Cardiac muscle cell (in vitro differentiated cells and primary cell): ENCODE measurements at regions not wholly inside any gene's neighbourhood (a gene's known extent, or its start where the extent isn't known, plus 50 kb on each side); places are given as distances from the start of the nearest gene placed in this dataset.

Source experiments
- DNase-seq, 2 donors: peaks; one replicate each; pipeline versions ENCODE4 v3.0.0 to v3.0.0-alpha.2; 2010 to 2017; ENCODE audit warnings: low read depth in 1 of 2, low spot score in 1 of 2
- H3K27ac ChIP-seq: fragments of 200-600 bp; sonication (generic); 2 replicates; pipeline ENCODE4 v1.5.1; 2016
- H3K27me3 ChIP-seq: fragments of 200-600 bp; sonication (generic); 2 replicates; pipeline ENCODE4 v1.6.0; 2016; ENCODE audit warnings: control low read depth
- H3K36me3 ChIP-seq: fragments of 200-600 bp; sonication (generic); 2 replicates; pipeline ENCODE4 v1.5.1; 2016; ENCODE audit warnings: control low read depth
- H3K4me1 ChIP-seq: fragments of 200-600 bp; sonication (generic); 2 replicates; pipeline ENCODE4 v1.8.1; 2017; ENCODE audit warnings: low read depth, mild to moderate bottlenecking, mixed run types
- H3K4me3 ChIP-seq: fragments of 200-600 bp; sonication (generic); 2 replicates; pipeline ENCODE4 v1.5.1; 2016; ENCODE audit warnings: mild to moderate bottlenecking
- H3K9me3 ChIP-seq: fragments of 200-600 bp; sonication (generic); 2 replicates; pipeline ENCODE4 v1.5.1; 2017; ENCODE audit warnings: low read depth, mild to moderate bottlenecking, control low read depth
- CTCF ChIP-seq: IDR thresholded peaks from 2 replicates; pipeline ENCODE4 v1.5.1; 2012; ENCODE audit warnings: low read depth, mild to moderate bottlenecking, low read length

- TF ChIP-seq CTCF: no peak
- Histone ChIP-seq H3K4me3 (no peak overlapping the region), H3K27me3 (no peaks in the 10 kb centered on the region), H3K4me1 (no peaks in the 10 kb centered on the region), H3K36me3 (no peaks in the 10 kb centered on the region), H3K27ac (no peak overlapping the region), H3K9me3 (no peaks in the 10 kb centered on the region)
- DNase-seq: no peak
These were observed 1072.3 kb upstream of the DIAPH2 start for GRCh38 chrX:95612350-95612749.

GRCh38 chrX:95622200-95622599 lies 1062.4 kb upstream of the DIAPH2 start:
- Histone ChIP-seq H3K27me3 (no peaks in the 10 kb centered on the region), H3K9me3 (no peaks in the 10 kb centered on the region), H3K36me3 (no peaks in the 10 kb centered on the region), H3K4me3 (no peak overlapping the region), H3K4me1 (no peaks in the 10 kb centered on the region), H3K27ac (no peak overlapping the region)
- TF ChIP-seq CTCF: no peak
- DNase-seq: no peak

GRCh38 chrX:95626748-95627147 lies 1057.9 kb upstream of the DIAPH2 start:
- Histone ChIP-seq H3K27me3 (no peaks in the 10 kb centered on the region), H3K4me3 (no peak overlapping the region), H3K9me3 (no peaks in the 10 kb centered on the region), H3K36me3 (no peaks in the 10 kb centered on the region), H3K27ac (no peak overlapping the region), H3K4me1 (no peaks in the 10 kb centered on the region)
- TF ChIP-seq CTCF: no peak
- no peak for DNase-seq

GRCh38 chrX:95628796-95629195 lies 1055.8 kb upstream of the DIAPH2 start:
- Histone ChIP-seq H3K36me3 (no peaks in the 10 kb centered on the region), H3K9me3 (no peaks in the 10 kb centered on the region), H3K4me3 (no peak overlapping the region), H3K27me3 (no peaks in the 10 kb centered on the region), H3K4me1 (no peaks in the 10 kb centered on the region), H3K27ac (no peak overlapping the region)
- TF ChIP-seq CTCF: no peak
- DNase-seq: no peak

- no peak for DNase-seq
- no peaks in the 10 kb centered on the region for H3K9me3 ChIP-seq
- no peak overlapping the region for H3K4me3 ChIP-seq
- no peaks in the 10 kb centered on the region for H3K36me3 ChIP-seq
- no peaks in the 10 kb centered on the region for H3K4me1 ChIP-seq
- H3K27ac ChIP-seq: no peak overlapping the region
- TF ChIP-seq CTCF: no peak
- H3K27me3 ChIP-seq: no peaks in the 10 kb centered on the region
These were observed 1054.9 kb upstream of the DIAPH2 start for GRCh38 chrX:95629737-95630136.

GRCh38 chrX:95640226-95640625 lies 1044.4 kb upstream of the DIAPH2 start:
- H3K9me3 ChIP-seq: no peaks in the 10 kb centered on the region
- H3K36me3 ChIP-seq: no peaks in the 10 kb centered on the region
- no peaks in the 10 kb centered on the region for H3K27me3 ChIP-seq
- H3K27ac ChIP-seq: no peak overlapping the region
- no peak overlapping the region for H3K4me3 ChIP-seq
- H3K4me1 ChIP-seq: no peaks in the 10 kb centered on the region
- DNase-seq: no peak
- TF ChIP-seq CTCF: no peak
